OCI-LY1 (cell line): ENCODE measurements at regions not wholly inside any gene's neighbourhood (a gene's known extent, or its start where the extent isn't known, plus 50 kb on each side); places are given as distances from the start of the nearest gene placed in this dataset.

ENCODE experiments used
- CTCF ChIP-seq: fragments of 200-600 bp; sonication (generic), shearing (Covaris generic); IDR thresholded peaks from 2 replicates; pipeline ENCODE4 v1.5.1; 2017; ENCODE audit warnings: mild to moderate bottlenecking, antibody characterized with exemption, low read length, moderate library complexity, mixed read lengths
- EZH2 ChIP-seq: fragments of 200-600 bp; sonication (generic), shearing (Covaris generic); IDR thresholded peaks from 2 replicates; pipeline ENCODE4 v1.8.0; 2017; ENCODE audit warnings: borderline replicate concordance, mixed run types, mild to moderate bottlenecking, antibody characterized with exemption, low read length, moderate library complexity, mixed read lengths

DNA sequence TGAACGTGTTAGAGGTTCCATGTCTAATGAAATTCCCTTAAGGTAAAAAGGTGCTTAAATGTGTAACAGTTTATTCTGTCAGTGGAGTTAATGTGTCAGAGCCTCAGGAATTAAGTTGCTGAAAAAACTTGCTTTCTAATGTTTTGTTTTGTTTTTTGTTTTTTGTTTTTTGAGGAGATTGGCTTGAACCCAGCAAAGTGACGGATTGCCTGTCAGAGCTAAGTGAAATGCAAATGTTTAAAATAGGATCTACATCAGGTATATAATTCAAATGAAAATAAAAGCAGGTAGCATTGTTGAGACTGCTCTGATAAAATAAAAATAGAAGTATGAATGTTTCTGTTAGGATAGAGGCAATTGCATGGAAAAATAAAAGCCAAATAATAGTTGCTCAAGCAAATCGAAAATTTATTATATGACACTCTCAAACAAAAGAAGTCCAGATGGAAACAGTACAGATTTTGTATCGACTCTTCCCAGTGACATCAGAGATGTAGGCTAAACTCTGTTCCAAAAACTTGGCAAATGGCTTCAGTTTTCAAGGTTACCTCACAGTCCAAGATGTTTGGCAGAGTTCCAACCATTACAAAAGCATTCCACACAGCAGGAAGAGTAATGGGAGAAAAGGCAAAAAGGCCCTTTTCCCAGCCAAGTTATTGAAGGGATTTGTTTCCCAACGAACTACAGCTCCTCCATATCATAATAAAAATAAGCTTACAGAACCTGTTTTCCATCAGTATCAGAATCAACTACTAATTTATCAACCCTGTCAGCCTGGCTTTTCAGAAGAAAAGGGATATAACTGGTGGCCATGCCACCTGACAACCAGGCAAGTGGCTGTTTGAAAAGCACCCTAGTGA, 291.0 kb downstream of the TBL1XR1 start:
- TF ChIP-seq CTCF (no peak), EZH2 (no peak)
